Activated naive CD8-positive, alpha-beta T cell treated with anti-CD3 and anti-CD28 coated beads, Interleukin-2, amount 10 ng/mL, durations not matched to agents 7 days and 5 days (primary cell): ENCODE measurements at regions not wholly inside any gene's neighbourhood (a gene's known extent, or its start where the extent isn't known, plus 50 kb on each side); places are given as distances from the start of the nearest gene placed in this dataset.

Experiments used
- ATAC-seq: fragments of 150-1000 bp; cut with Tn5 transposase; one replicate; pipeline ENCODE4 v1.10.0; 2021; ENCODE audit warnings: low read depth, moderate library complexity
- POLR2A ChIA-PET: fragments of 350-600 bp; sonication (Branson Sonifier 250); formaldehyde crosslinking; loops from one replicate; lab custom pipeline; 2021; ENCODE audit warnings: antibody characterized with exemption; lab: Charles Lee
- DNase-seq: peaks from one replicate; pipeline ENCODE4 v3.0.0; 2021
- H3K27ac Mint-ChIP-seq: one replicate; pipeline ENCODE4 v1.8.0; 2022; ENCODE audit warnings: mild to moderate bottlenecking, mixed read lengths
- H3K27me3 Mint-ChIP-seq: one replicate; pipeline ENCODE4 v1.8.0; 2022; ENCODE audit warnings: mild to moderate bottlenecking, moderate library complexity, mixed read lengths
- H3K36me3 Mint-ChIP-seq: one replicate; pipeline ENCODE4 v1.8.0; 2021; ENCODE audit warnings: mild to moderate bottlenecking, mixed read lengths
- H3K4me1 Mint-ChIP-seq: one replicate; pipeline ENCODE4 v1.8.0; 2021; ENCODE audit warnings: mixed read lengths
- H3K4me3 Mint-ChIP-seq: one replicate; pipeline ENCODE4 v1.8.0; 2022; ENCODE audit warnings: mild to moderate bottlenecking, moderate library complexity, mixed read lengths
- H3K9me3 Mint-ChIP-seq: one replicate; pipeline ENCODE4 v1.8.0; 2021; ENCODE audit warnings: mixed read lengths

GRCh38 chrX:80246271-80246670 lies 174.0 kb upstream of the TENT5D start:
- DNase-seq (no peak), ATAC-seq (no peak)
- POLR2A ChIA-PET: no interaction called here
- H3K4me3 Mint-ChIP-seq: no peak overlapping the region
- no peak overlapping the region for H3K27ac Mint-ChIP-seq
- H3K27me3 Mint-ChIP-seq: no peaks in the 10 kb centered on the region
- no peaks in the 10 kb centered on the region for H3K9me3 Mint-ChIP-seq
- no peaks in the 10 kb centered on the region for H3K36me3 Mint-ChIP-seq
- H3K4me1 Mint-ChIP-seq: no peaks in the 10 kb centered on the region

GRCh38 chrX:80266287-80266686 lies 154.0 kb upstream of the TENT5D start:
- Mint-ChIP-seq H3K4me3 (no peak overlapping the region), H3K9me3 (no peaks in the 10 kb centered on the region), H3K36me3 (no peaks in the 10 kb centered on the region), H3K27me3 (no peaks in the 10 kb centered on the region), H3K4me1 (no peaks in the 10 kb centered on the region), H3K27ac (no peak overlapping the region)
- POLR2A ChIA-PET: no interaction called here
- ATAC-seq (no peak), DNase-seq (no peak)

- H3K4me3 Mint-ChIP-seq: no peak overlapping the region
- POLR2A ChIA-PET: no interaction called here
- no peaks in the 10 kb centered on the region for H3K4me1 Mint-ChIP-seq
- H3K27me3 Mint-ChIP-seq: no peaks in the 10 kb centered on the region
- H3K36me3 Mint-ChIP-seq: no peaks in the 10 kb centered on the region
- DNase-seq (no peak), ATAC-seq (no peak)
- no peak overlapping the region for H3K27ac Mint-ChIP-seq
- no peaks in the 10 kb centered on the region for H3K9me3 Mint-ChIP-seq
Measured at GRCh38 chrX:80266979-80267378, 153.3 kb upstream of the TENT5D start.

- no peaks in the 10 kb centered on the region for H3K36me3 Mint-ChIP-seq
- H3K27ac Mint-ChIP-seq: no peak overlapping the region
- H3K27me3 Mint-ChIP-seq: no peaks in the 10 kb centered on the region
- no peaks in the 10 kb centered on the region for H3K9me3 Mint-ChIP-seq
- no peak overlapping the region for H3K4me3 Mint-ChIP-seq
- POLR2A ChIA-PET: no interaction called here
- DNase-seq: no peak
- ATAC-seq: no peak
- no peaks in the 10 kb centered on the region for H3K4me1 Mint-ChIP-seq
Measured at GRCh38 chrX:80267790-80268189, 152.5 kb upstream of the TENT5D start.

GRCh38 chrX:80282535-80282934 lies 137.7 kb upstream of the TENT5D start:
- Mint-ChIP-seq H3K36me3 (no peaks in the 10 kb centered on the region), H3K27me3 (no peaks in the 10 kb centered on the region), H3K9me3 (no peaks in the 10 kb centered on the region), H3K4me3 (no peak overlapping the region), H3K27ac (no peak overlapping the region), H3K4me1 (no peaks in the 10 kb centered on the region)
- POLR2A ChIA-PET: no interaction called here
- ATAC-seq: no peak
- DNase-seq: no peak

GRCh38 chrX:80285131-80285773 lies 135.0 kb upstream of the TENT5D start:
- DNase-seq: no peak
- Mint-ChIP-seq H3K9me3 (no peaks in the 10 kb centered on the region), H3K27ac (no peak overlapping the region), H3K27me3 (no peaks in the 10 kb centered on the region), H3K4me3 (no peak overlapping the region), H3K4me1 (no peaks in the 10 kb centered on the region), H3K36me3 (no peaks in the 10 kb centered on the region)
- POLR2A ChIA-PET: no interaction called here
- no peak for ATAC-seq

GRCh38 chrX:80290834-80291233 lies 129.4 kb upstream of the TENT5D start:
- H3K27ac Mint-ChIP-seq: no peak overlapping the region
- DNase-seq (no peak), ATAC-seq (no peak)
- H3K27me3 Mint-ChIP-seq: no peaks in the 10 kb centered on the region
- POLR2A ChIA-PET: no interaction called here
- no peaks in the 10 kb centered on the region for H3K4me1 Mint-ChIP-seq
- no peaks in the 10 kb centered on the region for H3K9me3 Mint-ChIP-seq
- no peak overlapping the region for H3K4me3 Mint-ChIP-seq
- H3K36me3 Mint-ChIP-seq: no peaks in the 10 kb centered on the region

GRCh38 chrX:80293354-80293753 lies 126.9 kb upstream of the TENT5D start:
- Mint-ChIP-seq H3K27ac (no peak overlapping the region), H3K27me3 (no peaks in the 10 kb centered on the region), H3K4me3 (no peak overlapping the region), H3K4me1 (no peaks in the 10 kb centered on the region), H3K9me3 (no peaks in the 10 kb centered on the region), H3K36me3 (no peaks in the 10 kb centered on the region)
- POLR2A ChIA-PET: no interaction called here
- DNase-seq: no peak
- ATAC-seq: no peak

GRCh38 chrX:80306007-80306406 lies 114.2 kb upstream of the TENT5D start:
- no peak overlapping the region for H3K27ac Mint-ChIP-seq
- no peak overlapping the region for H3K4me3 Mint-ChIP-seq
- no peaks in the 10 kb centered on the region for H3K36me3 Mint-ChIP-seq
- DNase-seq (no peak), ATAC-seq (no peak)
- POLR2A ChIA-PET: no interaction called here
- no peaks in the 10 kb centered on the region for H3K27me3 Mint-ChIP-seq
- no peaks in the 10 kb centered on the region for H3K9me3 Mint-ChIP-seq
- H3K4me1 Mint-ChIP-seq: no peaks in the 10 kb centered on the region

- H3K36me3 Mint-ChIP-seq: no peaks in the 10 kb centered on the region
- no peaks in the 10 kb centered on the region for H3K4me1 Mint-ChIP-seq
- ATAC-seq (no peak), DNase-seq (no peak)
- POLR2A ChIA-PET: no interaction called here
- no peaks in the 10 kb centered on the region for H3K27me3 Mint-ChIP-seq
- no peak overlapping the region for H3K4me3 Mint-ChIP-seq
- H3K27ac Mint-ChIP-seq: no peak overlapping the region
- no peaks in the 10 kb centered on the region for H3K9me3 Mint-ChIP-seq
Measured at GRCh38 chrX:80312448-80312847, 107.8 kb upstream of the TENT5D start.

GRCh38 chrX:80316526-80316925 lies 103.7 kb upstream of the TENT5D start:
- POLR2A ChIA-PET: no interaction called here
- Mint-ChIP-seq H3K27me3 (no peaks in the 10 kb centered on the region), H3K36me3 (no peaks in the 10 kb centered on the region), H3K9me3 (no peaks in the 10 kb centered on the region), H3K4me1 (no peaks in the 10 kb centered on the region), H3K4me3 (no peak overlapping the region), H3K27ac (no peak overlapping the region)
- DNase-seq (no peak), ATAC-seq (no peak)

GRCh38 chrX:80317646-80318045 lies 102.6 kb upstream of the TENT5D start:
- no peaks in the 10 kb centered on the region for H3K36me3 Mint-ChIP-seq

GRCh38 chrX:80331285-80331684 lies 89.0 kb upstream of the TENT5D start:
- Mint-ChIP-seq H3K27me3 (peaks cover 4% of the 10 kb centered on the region), H3K27ac (no peak overlapping the region), H3K36me3 (no peaks in the 10 kb centered on the region), H3K4me3 (no peak overlapping the region), H3K4me1 (no peaks in the 10 kb centered on the region), H3K9me3 (no peaks in the 10 kb centered on the region)
- ATAC-seq (no peak), DNase-seq (no peak)
- POLR2A ChIA-PET: no interaction called here

More at GRCh38 chrX:80317646-80318045, 102.6 kb upstream of the TENT5D start:
- DNase-seq: no peak
- no peaks in the 10 kb centered on the region for H3K27me3 Mint-ChIP-seq
- no peak for ATAC-seq
- no peak overlapping the region for H3K4me3 Mint-ChIP-seq
- POLR2A ChIA-PET: no interaction called here
- H3K9me3 Mint-ChIP-seq: peaks cover 2% of the 10 kb centered on the region
- H3K27ac Mint-ChIP-seq: no peak overlapping the region
- H3K4me1 Mint-ChIP-seq: no peaks in the 10 kb centered on the region

GRCh38 chrX:80334583-80334982 lies 85.7 kb upstream of the TENT5D start:
- no peaks in the 10 kb centered on the region for H3K36me3 Mint-ChIP-seq
- no peaks in the 10 kb centered on the region for H3K9me3 Mint-ChIP-seq
- no peak overlapping the region for H3K4me3 Mint-ChIP-seq
- peaks cover 4% of the 10 kb centered on the region for H3K27me3 Mint-ChIP-seq
- no peak overlapping the region for H3K27ac Mint-ChIP-seq
- POLR2A ChIA-PET: no interaction called here
- no peak for DNase-seq
- H3K4me1 Mint-ChIP-seq: no peaks in the 10 kb centered on the region
- no peak for ATAC-seq
